ENCODE measurements at regions not wholly inside any gene's neighbourhood (a gene's known extent, or its start where the extent isn't known, plus 50 kb on each side); places are given as distances from the start of the nearest gene placed in this dataset.
"Not testable (repeated sequence)": the region's sequence is repeated elsewhere in the genome, so short reads cannot be mapped to it uniquely, and the experiment has no call there.

GRCh38 chr13:111667757-111668156, 347.3 kb downstream of the TEX29 start:
- H3K27me3 ChIP-seq: no peaks in the 10 kb centered on the region

GRCh38 chr13:111668451-111668850, 348.0 kb downstream of the TEX29 start:
- no peaks in the 10 kb centered on the region for H3K36me3 ChIP-seq
- intact Hi-C loops (cut with DNase I): no loop called here
- 93 to 96% (median 95%) methylated on average over 30 of the region's 30 CpGs for WGBS, 3 donors
- no peaks in the 10 kb centered on the region for H3K27me3 ChIP-seq
- DNase-seq: peak in 1 of 5 donors; percentile 1
- no peak for TF ChIP-seq POLR2A (IDR thresholded peaks at IDR 0.05)
- TF ChIP-seq CTCF (IDR thresholded peaks at IDR 0.05): no peak
- TF ChIP-seq EP300 (IDR thresholded peaks at IDR 0.05): no peak
- no peak overlapping the region for H3K4me3 ChIP-seq
- no peaks in the 10 kb centered on the region for H3K9me3 ChIP-seq
- no peak overlapping the region for H3K27ac ChIP-seq
- peaks cover 2% of the 10 kb centered on the region for H3K4me1 ChIP-seq (ENCODE audit: insufficient read depth)

More at GRCh38 chr13:111667757-111668156, 347.3 kb downstream of the TEX29 start:
- no peak for DNase-seq
- H3K4me3 ChIP-seq: no peak overlapping the region
- H3K9me3 ChIP-seq: no peaks in the 10 kb centered on the region
- no peaks in the 10 kb centered on the region for H3K36me3 ChIP-seq
- H3K4me1 ChIP-seq (ENCODE audit: insufficient read depth): peaks cover 3% of the 10 kb centered on the region
- intact Hi-C loops (cut with DNase I): no loop called here
- TF ChIP-seq POLR2A (IDR thresholded peaks at IDR 0.05): no peak
- TF ChIP-seq CTCF (IDR thresholded peaks at IDR 0.05): no peak
- H3K27ac ChIP-seq: no peak overlapping the region
- 76 to 99% (median 87%) methylated on average over 7 of the region's 7 CpGs for whole genome bisulfite sequencing, 3 donors

- intact Hi-C loops (cut with DNase I); DNase-seq; H3K4me1 ChIP-seq (ENCODE audit: insufficient read depth); H3K36me3 ChIP-seq; H3K27ac ChIP-seq; H3K27me3 ChIP-seq; H3K4me3 ChIP-seq; H3K9me3 ChIP-seq: not testable (repeated sequence)
- WGBS, 3 donors: 77 to 78% methylated on average over 3 to 4 of the region's 7 CpGs; no CpG with 5 or more reads in 1 of the 3 donors
Measured at GRCh38 chr13:111672198-111672597, 351.8 kb downstream of the TEX29 start.

- H3K27ac ChIP-seq; DNase-seq; intact Hi-C loops (cut with DNase I); H3K36me3 ChIP-seq; H3K4me3 ChIP-seq; H3K9me3 ChIP-seq; H3K4me1 ChIP-seq (ENCODE audit: insufficient read depth); H3K27me3 ChIP-seq: not testable (repeated sequence)
- WGBS, 3 donors: no CpG with 5 or more reads among the region's 33 CpGs
Measured at GRCh38 chr13:111678120-111678882, 357.9 kb downstream of the TEX29 start.

GRCh38 chr13:111679645-111680044, 359.2 kb downstream of the TEX29 start:
- H3K27ac ChIP-seq; H3K36me3 ChIP-seq; H3K27me3 ChIP-seq; H3K4me1 ChIP-seq (ENCODE audit: insufficient read depth); H3K4me3 ChIP-seq; DNase-seq; H3K9me3 ChIP-seq; intact Hi-C loops (cut with DNase I): not testable (repeated sequence)
- no CpG with 5 or more reads among the region's 15 CpGs for WGBS, 3 donors

- H3K4me3 ChIP-seq; H3K27me3 ChIP-seq; DNase-seq; H3K36me3 ChIP-seq; H3K9me3 ChIP-seq; H3K27ac ChIP-seq; intact Hi-C loops (cut with DNase I); H3K4me1 ChIP-seq (ENCODE audit: insufficient read depth): not testable (repeated sequence)
- WGBS, 3 donors: 33% methylated on average over 1 of the region's 13 CpGs; no CpG with 5 or more reads in 2 of the 3 donors
Measured at GRCh38 chr13:111680100-111680499, 359.7 kb downstream of the TEX29 start.

- WGBS, 3 donors: 8 to 46% methylated on average over 2 of the region's 2 CpGs; no CpG with 5 or more reads in 1 of the 3 donors
- H3K4me3 ChIP-seq; H3K4me1 ChIP-seq (ENCODE audit: insufficient read depth): not testable (repeated sequence)
Measured at GRCh38 chr13:111692028-111692427, 371.6 kb downstream of the TEX29 start.

GRCh38 chr13:111696121-111696520, 370.8 kb upstream of the SOX1 start:
- H3K36me3 ChIP-seq; H3K27ac ChIP-seq; H3K4me3 ChIP-seq; H3K4me1 ChIP-seq (ENCODE audit: insufficient read depth); H3K9me3 ChIP-seq; intact Hi-C loops (cut with DNase I); H3K27me3 ChIP-seq; DNase-seq: not testable (repeated sequence)
- no CpG with 5 or more reads among the region's 11 CpGs for WGBS, 3 donors

More at GRCh38 chr13:111692028-111692427, 371.6 kb downstream of the TEX29 start:
- H3K9me3 ChIP-seq; H3K27ac ChIP-seq; intact Hi-C loops (cut with DNase I); H3K27me3 ChIP-seq; H3K36me3 ChIP-seq; DNase-seq: not testable (repeated sequence)

GRCh38 chr13:111702059-111702458, 364.9 kb upstream of the SOX1 start:
- intact Hi-C loops (cut with DNase I); H3K9me3 ChIP-seq; H3K36me3 ChIP-seq; H3K27ac ChIP-seq; H3K4me1 ChIP-seq (ENCODE audit: insufficient read depth); DNase-seq; H3K27me3 ChIP-seq; H3K4me3 ChIP-seq: not testable (repeated sequence)
- no CpG with 5 or more reads among the region's 5 CpGs for WGBS, 3 donors

Data from ovary (tissue), 7 donors.